Mucosa of descending colon (tissue), 3 donors: ENCODE measurements at regions not wholly inside any gene's neighbourhood (a gene's known extent, or its start where the extent isn't known, plus 50 kb on each side); places are given as distances from the start of the nearest gene placed in this dataset.

ENCODE experiments used
- ATAC-seq: fragments of 200-7000 bp; cut with Tn5 transposase; one replicate; pipeline ENCODE4 v1.9.1; 2020; ENCODE audit warnings: mild to moderate bottlenecking, moderate library complexity
- DNase-seq, 3 donors: peaks; one replicate each; pipeline ENCODE4 v3.0.0-alpha.2; 2020
- H3K36me3 ChIP-seq: fragments of 200-600 bp; one replicate; pipeline ENCODE4 v1.8.0; 2021; ENCODE audit warnings: low read depth, mild to moderate bottlenecking
- H3K4me1 ChIP-seq: fragments of 200-600 bp; one replicate; pipeline ENCODE4 v1.8.0; 2021; ENCODE audit warnings: low read depth, mild to moderate bottlenecking
- H3K4me3 ChIP-seq: fragments of 200-600 bp; one replicate; pipeline ENCODE4 v1.8.0; 2021; ENCODE audit warnings: mild to moderate bottlenecking
- H3K9me3 ChIP-seq: fragments of 200-600 bp; one replicate; pipeline ENCODE4 v1.8.0; 2021; ENCODE audit warnings: mild to moderate bottlenecking
- intact Hi-C, 2 donors: fragments of 100-400 bp; cut with DNase I in 1 of 2; cut with micrococcal nuclease in 1 of 2; formaldehyde crosslinking; loops; one replicate each; pipeline versions ENCODE4 v1.11.0 to v1.11.1; 2022; cut with DNase I, micrococcal nuclease
- TF ChIP-seq, protein P1 (sequence below): fragments of 200-600 bp; IDR thresholded peaks from one replicate; pipeline ENCODE4 v1.8.0; 2022; ENCODE audit warnings: antibody characterized with exemption, mild to moderate bottlenecking
- donor health status: DM: no; HTN: no; CAD: no; lungs with moderate emphysema.
- donor health status: DM: no; HTN: no; CAD: no.
- donor health status: DM: no; HTN: yes; CAD: no.

- no peak for ATAC-seq
- DNase-seq, result no peak
Observed at GRCh38 chr2:20111311-20112131, 60.1 kb upstream of the LAPTM4A start.

DNA sequence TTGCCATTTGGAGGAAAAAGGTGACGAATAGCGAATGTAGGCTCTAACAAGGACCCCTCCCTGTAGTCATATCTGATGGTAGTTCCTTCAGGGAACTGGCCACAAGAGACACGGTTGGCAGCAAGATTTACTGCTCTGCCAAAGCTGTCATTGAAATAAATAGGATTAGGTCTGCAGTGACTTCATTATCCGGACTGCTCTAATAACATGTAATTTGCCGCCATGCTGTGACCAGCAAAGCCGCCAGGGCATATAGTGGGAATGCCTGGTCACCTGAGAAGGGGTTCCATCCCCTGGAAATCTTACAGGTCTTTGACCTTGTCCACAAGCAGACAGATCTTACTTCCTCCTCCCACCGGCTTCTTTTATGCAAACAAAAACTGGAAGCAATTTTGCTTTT, 59.4 kb upstream of the LAPTM4A start:
- Histone ChIP-seq H3K4me1 (peaks cover 24% of the 10 kb centered on the region), H3K4me3 (no peak overlapping the region), H3K36me3 (no peaks in the 10 kb centered on the region), H3K9me3 (no peaks in the 10 kb centered on the region)
- TF ChIP-seq, protein P1, sequence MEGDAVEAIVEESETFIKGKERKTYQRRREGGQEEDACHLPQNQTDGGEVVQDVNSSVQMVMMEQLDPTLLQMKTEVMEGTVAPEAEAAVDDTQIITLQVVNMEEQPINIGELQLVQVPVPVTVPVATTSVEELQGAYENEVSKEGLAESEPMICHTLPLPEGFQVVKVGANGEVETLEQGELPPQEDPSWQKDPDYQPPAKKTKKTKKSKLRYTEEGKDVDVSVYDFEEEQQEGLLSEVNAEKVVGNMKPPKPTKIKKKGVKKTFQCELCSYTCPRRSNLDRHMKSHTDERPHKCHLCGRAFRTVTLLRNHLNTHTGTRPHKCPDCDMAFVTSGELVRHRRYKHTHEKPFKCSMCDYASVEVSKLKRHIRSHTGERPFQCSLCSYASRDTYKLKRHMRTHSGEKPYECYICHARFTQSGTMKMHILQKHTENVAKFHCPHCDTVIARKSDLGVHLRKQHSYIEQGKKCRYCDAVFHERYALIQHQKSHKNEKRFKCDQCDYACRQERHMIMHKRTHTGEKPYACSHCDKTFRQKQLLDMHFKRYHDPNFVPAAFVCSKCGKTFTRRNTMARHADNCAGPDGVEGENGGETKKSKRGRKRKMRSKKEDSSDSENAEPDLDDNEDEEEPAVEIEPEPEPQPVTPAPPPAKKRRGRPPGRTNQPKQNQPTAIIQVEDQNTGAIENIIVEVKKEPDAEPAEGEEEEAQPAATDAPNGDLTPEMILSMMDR, result no peak
- ATAC-seq, result no peak
- no peak for DNase-seq
- intact Hi-C loops, result no loop called here

More at GRCh38 chr2:20111311-20112131, 60.1 kb upstream of the LAPTM4A start:
- TF ChIP-seq, protein P1, result no peak
- no peaks in the 10 kb centered on the region for H3K9me3 ChIP-seq
- no peaks in the 10 kb centered on the region for H3K36me3 ChIP-seq
- intact Hi-C loops, result no loop called here
- peaks cover 24% of the 10 kb centered on the region for H3K4me1 ChIP-seq
- H3K4me3 ChIP-seq, result no peak overlapping the region

DNA sequence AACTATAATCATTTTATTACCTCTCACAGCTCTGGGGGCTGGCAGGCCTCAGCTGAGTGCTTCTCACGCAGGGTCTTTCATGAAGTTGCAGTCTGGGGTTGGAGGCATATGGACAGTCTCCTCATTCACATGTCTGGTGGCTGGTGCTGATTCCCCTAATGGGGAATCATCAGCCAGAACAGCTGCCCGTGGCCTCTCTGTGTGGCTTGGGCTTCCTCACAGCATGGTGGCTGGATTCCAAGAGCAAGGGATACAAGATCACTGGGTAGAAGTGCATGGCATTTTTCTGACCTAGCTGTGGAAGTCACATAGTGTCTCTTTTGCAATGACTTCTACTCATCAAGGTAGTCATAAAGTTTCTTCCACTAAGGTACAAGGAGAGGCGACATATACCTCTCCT, 59.0 kb upstream of the LAPTM4A start:
- TF ChIP-seq, protein P1, result no peak
- Histone ChIP-seq H3K36me3 (no peaks in the 10 kb centered on the region), H3K4me3 (no peak overlapping the region), H3K4me1 (peaks cover 24% of the 10 kb centered on the region), H3K9me3 (no peaks in the 10 kb centered on the region)
- intact Hi-C loops, result no loop called here
- no peak for DNase-seq
- no peak for ATAC-seq

- peak; percentile 80 for ATAC-seq
Observed at GRCh38 chr2:20108655-20109396, 57.4 kb upstream of the LAPTM4A start.

DNA sequence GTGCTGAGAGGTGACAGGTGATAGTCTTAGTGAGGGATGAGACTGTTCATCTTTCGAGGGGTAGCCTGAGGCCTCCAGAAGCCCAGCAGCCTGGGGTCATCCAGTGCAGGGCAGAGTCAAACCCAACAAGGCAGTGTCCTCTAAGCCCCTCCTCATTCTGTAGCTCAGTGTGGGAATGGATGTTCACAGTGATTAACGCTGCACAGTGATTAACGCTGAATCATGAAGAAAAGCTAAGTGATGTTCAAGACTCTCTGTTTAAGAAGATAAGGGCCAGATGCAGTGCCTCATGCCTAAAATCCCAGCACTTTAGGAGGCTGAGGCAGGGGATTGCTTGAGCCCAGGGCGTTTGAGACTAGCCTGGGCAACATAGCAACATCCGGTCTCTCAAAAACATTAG, 56.3 kb upstream of the LAPTM4A start:
- H3K9me3 ChIP-seq, result no peaks in the 10 kb centered on the region
- DNase-seq (no peak), ATAC-seq (no peak)
- no peak overlapping the region for H3K4me3 ChIP-seq
- TF ChIP-seq, protein P1, result no peak
- peaks cover 16% of the 10 kb centered on the region for H3K4me1 ChIP-seq
- no peaks in the 10 kb centered on the region for H3K36me3 ChIP-seq
- intact Hi-C loops, result loop anchor here in 1 of 2 donors (5.0 kb wide), 1 partner anchor 95 kb away; the partner anchor contains the start of gene MATN3

More at GRCh38 chr2:20108655-20109396, 57.4 kb upstream of the LAPTM4A start:
- TF ChIP-seq, protein P1, result no peak
- H3K36me3 ChIP-seq, result no peaks in the 10 kb centered on the region
- intact Hi-C loops, result loop anchor here in 1 of 2 donors (5.0 kb wide), 1 partner anchor 97 kb away; the partner anchor contains the start of gene MATN3
- no peak overlapping the region for H3K4me3 ChIP-seq
- peak in 1 of 3 donors; percentile 55 for DNase-seq
- H3K9me3 ChIP-seq, result no peaks in the 10 kb centered on the region
- peaks cover 22% of the 10 kb centered on the region for H3K4me1 ChIP-seq
